GM19463 (cell line): ENCODE measurements at regions not wholly inside any gene's neighbourhood (a gene's known extent, or its start where the extent isn't known, plus 50 kb on each side); places are given as distances from the start of the nearest gene placed in this dataset.

ENCODE experiments used
- ATAC-seq: cut with Tn5 transposase; IDR thresholded peaks from one replicate; pipeline ENCODE4 v1.9.1; 2021; ENCODE audit warnings: mild to moderate bottlenecking, moderate library complexity; ENCODE audit not compliant: unreplicated experiment

DNA sequence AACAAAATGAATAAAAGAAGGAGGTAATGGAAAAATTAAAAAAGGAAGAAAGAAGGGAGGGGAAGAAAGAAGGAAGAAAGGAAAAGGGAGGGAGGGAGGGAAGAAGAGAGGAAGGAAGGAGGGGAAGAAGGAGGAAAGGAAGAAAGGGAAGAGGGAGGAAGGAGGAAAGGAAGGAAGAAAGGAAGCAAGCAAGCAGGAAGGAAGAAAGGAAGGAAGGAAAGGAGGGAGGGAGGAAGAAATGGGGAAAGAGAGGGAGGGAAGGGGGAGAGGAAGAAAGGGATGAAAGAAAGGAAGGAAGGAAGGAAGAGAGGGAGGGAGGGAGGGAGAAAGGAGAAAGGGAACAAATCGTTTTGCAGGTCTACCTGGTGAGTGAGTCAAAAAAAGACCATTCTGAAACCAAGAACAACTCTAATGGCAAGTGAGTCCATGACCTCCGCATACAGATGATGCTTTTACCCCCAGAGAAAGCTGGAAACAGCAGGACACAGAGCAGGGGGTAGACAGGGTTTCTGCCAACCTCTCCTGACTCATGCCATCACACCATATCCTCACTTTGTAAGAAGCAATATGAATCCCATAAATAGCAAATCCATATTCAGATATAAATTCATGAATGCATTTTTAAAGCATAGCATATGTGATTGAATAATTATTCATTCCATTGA, 1112.9 kb upstream of the AUTS2 start:
- ATAC-seq = no peak

DNA sequence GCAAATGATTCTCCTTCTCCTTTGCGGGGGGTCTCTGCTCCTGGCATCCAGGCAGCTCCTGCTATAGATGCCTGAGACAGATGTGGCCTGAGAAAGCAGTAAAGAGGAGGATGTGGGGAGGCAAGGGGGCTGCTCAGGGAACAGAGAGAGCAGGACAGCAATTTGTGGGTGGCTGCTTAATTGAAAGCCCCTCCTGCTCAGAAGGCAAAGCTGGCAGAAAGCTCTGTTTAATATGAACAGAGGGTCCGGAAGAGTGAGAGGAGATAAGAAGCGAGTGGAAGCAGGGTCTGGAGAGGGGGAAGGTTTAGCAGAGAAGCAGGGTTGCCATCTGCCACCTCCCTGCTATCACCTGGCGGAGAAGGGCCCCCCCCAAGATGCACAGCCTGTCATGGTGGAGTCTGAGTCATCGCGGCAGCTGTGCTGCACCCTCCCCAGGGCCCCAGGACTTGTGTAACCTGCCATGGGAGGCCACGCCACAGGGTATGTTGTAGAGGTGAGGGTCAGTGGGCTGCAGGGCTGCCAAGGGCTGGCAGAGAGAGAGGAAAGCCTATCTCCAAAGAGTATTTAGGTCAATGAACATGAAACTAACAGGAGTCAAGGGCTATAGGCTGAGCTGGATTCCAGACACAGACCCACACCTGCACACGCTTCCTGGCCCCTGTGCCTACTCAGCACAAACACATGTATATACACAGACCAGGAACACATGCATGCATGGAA, 1109.8 kb upstream of the AUTS2 start:
- no peak for ATAC-seq

DNA sequence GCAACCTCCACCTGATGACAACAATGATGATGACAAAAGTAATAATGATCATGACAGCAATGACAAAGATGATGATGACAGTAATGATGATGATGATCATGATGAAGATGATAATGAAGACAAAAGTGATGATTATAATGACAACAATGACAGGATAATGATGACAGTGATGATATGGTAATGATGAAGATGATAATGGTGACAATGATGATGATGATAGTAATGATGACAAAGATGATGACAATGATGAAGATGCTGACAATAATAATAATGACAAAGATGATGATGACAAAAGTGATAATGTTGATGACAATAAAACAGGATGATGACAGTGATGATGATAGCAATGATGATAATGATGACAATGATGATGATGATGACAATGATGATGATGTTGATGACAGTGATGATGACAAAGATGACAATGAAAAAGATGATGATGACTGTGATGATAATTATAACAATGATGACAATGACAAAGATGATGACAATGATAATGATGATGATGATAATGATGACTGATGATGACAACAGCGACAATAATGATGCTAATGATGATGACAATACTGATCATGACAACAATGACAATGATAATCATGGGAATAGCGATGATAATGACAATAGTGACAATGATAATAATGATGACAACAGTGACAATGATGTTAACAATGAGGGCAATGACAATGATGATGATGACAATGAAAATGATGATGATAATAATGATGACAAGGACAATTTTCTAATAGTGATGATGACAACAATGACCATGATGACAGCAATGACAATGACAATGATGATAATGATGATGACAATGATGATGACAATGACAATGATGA, 1106.5 kb upstream of the AUTS2 start:
- no peak for ATAC-seq

DNA sequence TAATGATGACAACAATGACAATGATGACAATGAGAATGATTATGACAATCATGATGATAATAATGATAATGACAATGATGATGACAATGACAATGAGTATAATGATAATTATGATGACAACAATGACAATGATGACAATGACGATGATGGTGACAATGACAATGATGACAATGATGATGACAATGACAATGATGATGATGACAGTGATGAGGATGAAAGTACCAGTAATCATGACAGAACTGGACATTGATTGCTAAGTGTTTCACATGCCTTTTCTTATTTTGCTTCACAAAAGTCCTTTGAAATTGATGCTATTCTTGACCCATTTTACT, 1106.0 kb upstream of the AUTS2 start:
- ATAC-seq = no peak

DNA sequence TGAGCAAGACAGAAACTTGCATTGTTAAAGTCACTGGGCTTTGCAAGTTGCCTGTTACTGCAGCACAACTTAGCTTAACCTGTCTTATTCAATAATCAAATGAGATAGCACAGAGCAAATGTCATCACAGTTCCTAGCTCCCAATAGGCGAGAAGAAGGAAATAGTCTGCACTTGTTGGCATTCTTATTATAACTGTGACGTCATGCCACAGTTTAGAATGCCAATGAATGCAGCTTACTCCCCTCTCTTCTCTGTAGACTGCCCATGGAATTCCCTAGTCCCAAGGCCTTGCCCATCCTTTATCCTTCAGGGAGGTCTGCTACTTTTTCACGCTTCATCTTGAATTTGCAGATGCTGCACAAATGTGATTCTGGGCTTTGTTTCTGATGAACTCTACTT, 1094.9 kb upstream of the AUTS2 start:
- ATAC-seq = no peak

DNA sequence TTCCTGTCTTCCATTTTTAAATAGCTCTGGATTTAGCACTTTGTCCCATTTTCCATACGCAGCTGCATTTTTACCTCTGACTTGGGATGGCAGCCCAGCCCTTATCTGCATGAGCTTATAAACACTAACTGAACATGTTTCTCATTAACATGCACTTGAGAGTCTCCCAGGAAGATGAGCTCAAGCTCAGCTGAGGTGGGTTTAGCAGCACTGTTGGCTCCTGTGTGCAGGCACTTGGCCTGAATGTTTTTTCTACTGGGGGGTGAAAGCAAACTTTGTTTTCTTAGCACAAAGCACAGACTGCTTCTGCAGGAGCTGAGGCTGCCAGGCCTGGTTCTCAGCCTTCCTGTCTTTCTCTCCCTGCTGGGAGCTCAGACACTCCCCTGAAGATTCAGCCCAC, 1093.6 kb upstream of the AUTS2 start:
- ATAC-seq = no peak

DNA sequence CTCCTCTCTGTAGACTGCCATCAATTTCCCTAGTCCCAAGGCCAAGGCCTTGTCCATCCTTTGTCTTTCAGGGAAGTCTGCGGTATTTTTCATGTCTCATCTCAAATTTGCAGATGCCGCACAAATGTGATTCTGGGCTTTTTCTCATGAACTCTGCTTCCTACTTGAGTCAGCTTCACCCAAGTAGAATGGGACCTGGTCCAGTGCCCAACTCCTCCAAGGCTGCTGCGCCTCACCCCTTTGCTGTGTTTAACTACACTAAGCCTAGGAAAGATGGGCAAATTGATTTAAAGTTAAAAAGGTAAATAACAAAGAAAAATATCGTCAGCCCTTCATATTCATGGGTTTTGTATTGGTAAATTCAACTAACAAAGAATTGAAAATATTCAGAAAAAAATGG, 1092.6 kb upstream of the AUTS2 start:
- ATAC-seq = no peak

DNA sequence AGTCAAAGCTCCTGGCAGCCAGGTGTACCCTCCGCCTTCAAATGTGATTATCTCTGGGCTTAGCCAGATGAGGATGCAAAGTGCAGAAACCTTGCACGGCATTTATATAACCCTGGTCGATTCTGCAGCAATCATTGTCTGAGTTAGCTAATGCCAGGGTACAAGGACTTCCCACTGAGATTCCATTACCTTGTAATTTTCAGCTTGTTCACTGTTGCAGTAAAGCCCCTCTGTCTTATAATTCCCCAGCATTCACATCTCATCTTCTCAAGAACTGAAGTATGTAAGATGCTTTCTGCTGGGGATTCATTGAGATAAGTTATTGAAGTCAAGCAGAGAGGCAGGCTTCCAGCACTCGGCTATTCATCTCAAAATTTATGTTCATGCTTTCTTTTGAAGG, 1090.6 kb upstream of the AUTS2 start:
- no peak for ATAC-seq

DNA sequence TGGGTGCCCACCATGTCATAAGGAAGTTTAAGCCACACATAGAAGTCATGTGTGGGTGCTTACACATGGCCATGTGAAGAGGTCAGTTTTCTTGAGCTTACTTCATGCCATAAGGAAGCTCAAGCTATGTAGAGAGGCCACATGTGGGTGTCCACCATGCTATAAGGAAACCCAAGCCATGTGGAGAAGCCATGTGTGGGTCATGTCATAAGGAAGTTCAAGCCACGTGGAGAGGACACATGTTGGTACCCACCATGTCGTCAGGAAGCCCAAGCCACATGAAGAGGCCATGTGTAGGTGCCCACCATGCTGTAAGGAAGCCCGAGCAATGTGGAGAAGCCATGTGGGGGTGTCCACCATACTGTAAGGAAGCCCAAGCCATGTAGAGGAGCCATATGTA, 1089.2 kb upstream of the AUTS2 start:
- ATAC-seq = no peak

DNA sequence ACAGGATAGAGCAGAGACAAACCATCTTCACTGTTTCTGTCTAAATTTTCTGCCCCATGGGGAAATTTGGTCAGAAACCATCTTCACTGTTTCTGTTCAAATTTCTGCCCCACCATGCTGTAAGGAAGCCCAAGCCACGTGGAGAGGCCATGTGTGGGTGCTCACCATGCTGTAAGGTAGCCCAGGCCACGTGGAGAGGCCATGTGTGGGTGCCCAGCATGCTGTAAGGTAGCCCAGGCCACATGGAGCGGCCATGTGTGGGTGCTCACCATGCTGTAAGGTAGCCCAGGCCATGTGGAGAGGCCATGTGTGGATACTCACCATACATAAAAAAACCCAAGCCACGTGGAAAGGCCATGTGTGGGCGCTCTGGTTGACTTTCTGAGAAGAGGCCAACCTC, 1088.7 kb upstream of the AUTS2 start:
- no peak for ATAC-seq

DNA sequence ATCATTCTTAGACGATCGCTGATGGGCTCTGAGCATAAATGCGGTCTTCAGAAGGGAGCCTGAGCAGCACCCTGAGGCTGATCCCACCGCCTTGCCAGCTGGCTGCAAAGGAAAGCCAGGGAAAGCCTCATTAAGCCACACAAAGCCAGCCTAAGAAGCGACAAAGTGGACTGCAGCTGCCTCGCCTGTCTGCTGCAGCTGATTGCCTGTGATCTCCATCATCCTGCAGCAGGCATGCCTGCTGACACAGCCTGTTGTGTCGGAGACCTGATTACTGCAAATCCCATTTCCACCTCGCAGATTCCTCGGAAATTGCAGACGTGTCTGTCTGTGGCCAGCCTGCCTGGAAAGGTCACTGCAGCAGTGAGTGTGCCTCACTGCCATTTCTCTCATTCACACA, 1087.0 kb upstream of the AUTS2 start:
- ATAC-seq = no peak

DNA sequence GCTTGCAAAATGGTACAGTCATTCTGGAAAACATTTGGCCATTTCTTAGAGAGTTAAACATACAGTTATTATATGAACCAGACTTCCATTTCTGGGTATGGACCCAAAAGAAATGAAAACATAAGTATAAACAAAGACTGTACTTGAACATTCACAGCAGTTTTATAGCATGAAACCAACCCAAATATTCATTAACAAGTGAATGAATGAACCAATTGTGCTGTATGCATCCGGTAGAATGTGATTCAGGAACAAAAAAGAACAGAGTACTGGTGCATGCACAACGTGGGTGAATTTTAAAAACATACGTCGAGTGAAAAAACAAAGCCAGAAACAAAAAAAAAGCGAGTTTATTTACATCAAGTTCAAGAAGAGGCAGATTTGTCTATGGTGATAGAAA, 1085.8 kb upstream of the AUTS2 start:
- ATAC-seq = no peak

DNA sequence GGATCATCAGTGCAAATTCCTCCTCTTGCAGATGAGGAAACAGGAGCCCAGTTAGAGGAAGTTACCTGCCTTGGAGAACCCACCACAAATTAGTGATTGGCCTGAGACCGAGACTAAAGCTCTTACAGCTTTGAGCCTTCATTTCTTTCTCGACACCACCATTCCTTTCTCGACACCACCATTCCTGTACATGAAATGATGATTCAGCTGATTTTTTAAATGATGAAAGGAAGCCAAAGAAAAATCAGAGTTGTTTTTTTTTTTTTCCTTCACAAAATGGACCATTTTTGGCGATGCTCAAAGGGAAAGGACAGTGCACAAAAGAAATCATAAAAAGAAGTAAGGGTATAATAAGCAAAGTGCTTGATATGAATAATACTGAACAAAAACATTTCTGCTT, 1080.2 kb upstream of the AUTS2 start:
- no peak for ATAC-seq

DNA sequence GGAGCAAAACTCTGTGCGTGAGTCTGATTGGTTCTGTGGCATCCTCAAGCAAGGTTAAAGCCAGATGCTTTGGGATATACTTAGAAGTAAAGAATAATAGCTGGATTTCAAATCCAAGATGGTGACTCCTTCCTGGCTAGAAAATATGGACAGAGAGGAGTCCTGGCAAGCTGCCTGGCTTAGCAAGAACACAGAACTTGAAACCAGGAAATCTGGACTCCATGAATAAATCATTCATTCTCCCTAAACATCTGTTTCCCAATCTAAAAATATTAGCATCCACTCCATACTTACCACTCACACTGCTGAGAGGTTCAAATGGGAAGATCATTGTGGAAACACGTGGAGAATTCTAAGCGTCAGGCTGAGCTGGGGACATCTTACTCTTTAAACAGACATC, 1074.1 kb upstream of the AUTS2 start:
- no peak for ATAC-seq

DNA sequence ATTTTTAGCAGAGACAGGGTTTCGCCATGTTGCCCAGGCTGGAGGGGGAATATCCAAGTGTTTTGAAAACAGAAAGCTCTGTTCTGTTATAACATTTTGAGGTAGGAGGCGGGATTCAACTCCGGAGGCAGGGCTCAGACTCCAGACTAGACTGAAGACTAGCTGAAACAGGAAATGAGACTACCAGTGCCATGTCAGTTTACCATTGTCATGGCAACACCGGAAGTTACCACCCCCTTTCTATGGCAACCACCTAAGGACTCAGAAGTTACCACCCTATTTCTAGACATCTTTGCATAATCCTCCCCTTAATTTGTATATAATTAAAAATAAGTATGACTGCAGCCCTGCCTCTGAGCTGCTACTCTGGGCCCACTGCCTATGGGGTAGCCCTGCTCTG, 1069.1 kb upstream of the AUTS2 start:
- no peak for ATAC-seq

DNA sequence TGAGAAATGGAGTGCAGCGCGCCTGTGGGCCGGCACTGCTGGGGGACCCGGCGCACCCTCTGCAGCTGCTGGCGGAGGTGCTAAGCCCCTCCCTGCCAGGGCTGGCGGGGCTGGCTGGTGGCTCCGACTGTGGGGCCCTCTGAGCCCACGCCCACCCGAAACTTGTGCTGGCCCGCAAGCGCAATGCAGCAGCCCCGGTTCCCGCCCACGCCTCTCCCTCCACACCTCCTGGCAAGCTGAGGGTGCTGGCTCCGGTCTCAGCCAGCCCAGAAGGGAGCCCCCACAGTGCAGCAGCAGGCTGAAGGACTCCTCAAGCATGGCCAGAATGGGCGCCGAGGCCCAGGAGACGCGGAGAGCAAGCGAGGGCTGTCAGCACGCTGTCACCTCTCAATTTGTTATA, 1063.0 kb upstream of the AUTS2 start:
- ATAC-seq = no peak

DNA sequence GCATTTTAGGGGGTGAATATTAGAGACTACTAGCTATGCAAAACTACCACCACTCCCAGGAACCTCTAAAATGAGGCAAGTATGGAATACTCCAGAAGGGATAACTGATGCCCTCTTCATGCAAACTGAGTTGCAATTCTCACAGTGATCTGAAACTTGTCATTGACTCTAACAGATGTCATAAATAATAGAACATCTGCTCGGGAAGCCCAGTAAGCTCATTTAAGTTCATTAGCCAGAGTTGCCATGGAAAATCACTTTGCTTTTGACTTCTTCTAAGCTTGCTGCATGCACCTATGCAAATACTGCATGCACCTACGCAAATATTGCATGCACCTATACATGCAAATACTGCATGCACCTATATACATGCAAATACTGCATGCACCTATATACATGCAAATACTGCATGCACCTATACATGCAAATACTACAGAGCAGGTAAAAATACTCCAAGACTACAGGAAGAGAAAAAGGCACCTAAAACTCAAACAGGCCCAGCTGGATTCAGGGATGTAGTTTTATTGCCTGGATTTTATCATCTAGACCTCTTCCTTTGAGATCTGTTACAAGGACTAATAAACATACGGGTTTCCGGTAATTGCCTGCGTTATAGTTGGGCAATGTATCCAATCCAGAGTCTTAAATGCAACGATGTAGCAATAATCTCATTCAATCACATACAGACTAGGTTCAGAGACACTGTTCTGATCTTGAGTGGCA, 1061.1 kb upstream of the AUTS2 start:
- no peak for ATAC-seq

DNA sequence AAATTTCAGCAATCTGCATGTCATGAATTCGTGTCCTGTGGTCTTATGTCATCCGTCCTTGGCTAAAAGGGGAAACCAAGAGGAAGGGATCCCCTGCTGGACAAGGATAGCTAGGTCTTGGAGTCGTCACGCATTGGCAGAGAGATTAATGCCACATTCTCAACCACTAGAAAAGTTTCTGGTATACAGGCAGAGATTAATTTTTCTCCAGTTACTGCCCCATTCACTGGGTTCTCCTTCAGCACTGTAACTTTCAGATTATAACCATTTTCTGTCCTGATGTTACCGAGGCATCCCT, 1060.6 kb upstream of the AUTS2 start:
- ATAC-seq = no peak

DNA sequence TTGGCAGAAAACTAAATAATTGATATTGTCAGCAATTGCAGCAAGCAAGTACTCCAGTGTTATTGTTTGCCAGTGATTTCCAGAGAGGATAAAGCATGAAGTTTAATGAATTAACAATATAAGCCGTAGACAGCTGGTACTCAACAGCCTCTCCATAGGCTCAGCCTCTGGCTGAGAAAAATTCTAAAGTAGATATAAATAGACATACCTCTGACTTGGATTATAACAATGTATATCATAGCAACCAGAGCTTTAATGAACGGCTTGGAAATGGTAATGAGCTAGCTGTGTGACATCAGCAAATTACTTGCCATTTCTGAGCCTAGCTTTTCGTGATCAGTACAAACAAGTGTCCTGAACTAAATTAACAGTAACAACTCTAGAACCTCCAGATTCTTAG, 1055.4 kb upstream of the AUTS2 start:
- ATAC-seq = no peak

DNA sequence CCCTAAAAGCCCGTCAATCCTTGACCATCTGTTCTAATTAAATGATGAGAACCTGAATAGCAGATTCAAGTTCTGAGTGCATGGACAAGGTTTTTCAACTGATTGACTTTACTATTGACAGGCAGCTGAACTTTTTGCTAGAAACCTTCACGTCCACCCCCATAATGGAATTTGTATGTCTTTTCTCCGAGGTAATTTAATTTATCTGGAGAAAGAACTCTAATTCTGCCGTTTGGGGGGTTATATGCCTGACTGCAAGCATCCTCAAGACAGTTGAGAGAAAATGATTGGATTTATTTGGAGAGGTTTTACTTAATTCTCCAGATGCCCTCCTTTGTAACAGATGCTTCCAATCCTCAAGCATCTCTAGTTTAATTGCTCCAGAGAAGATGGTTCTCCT, 1053.4 kb upstream of the AUTS2 start:
- no peak for ATAC-seq

DNA sequence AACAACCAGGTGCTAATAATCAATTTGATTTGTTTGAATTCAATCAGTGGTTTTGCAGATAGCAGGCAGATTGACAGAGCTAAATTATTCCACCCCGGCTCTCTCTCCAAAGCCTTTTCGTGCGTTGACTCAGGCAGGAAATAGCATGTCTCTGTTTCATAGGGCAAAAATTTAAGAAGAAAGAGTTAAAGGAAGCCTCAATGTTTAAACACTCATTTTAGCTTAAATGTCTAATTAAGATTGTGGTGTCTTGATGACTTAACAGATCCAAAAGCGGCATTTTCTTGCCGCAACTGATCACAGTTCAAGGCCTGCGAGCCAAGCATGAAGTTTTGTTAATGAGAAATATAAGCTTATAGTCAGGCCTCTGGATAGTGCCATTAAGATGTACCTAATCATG, 1051.1 kb upstream of the AUTS2 start:
- ATAC-seq = no peak

DNA sequence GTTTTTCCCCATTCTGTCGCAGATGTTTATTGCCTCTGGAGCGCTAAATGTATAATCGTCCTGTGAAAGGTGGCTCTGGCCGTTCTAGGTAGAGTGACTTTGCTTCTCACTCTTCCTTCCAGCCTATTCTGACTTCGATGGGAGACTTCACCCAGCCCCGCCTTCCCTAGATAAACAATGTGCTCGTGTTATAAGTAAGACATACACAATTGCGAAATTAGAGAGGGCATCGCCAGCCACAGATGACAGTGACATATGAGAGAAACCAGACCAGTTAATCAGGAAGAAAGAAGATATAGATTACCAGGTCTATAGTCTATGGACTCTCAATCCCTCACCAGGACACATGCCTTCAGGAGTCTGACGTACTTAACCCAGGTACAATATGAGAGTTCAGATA, 1050.5 kb upstream of the AUTS2 start:
- no peak for ATAC-seq
